Fibroblast of skin of right quadriceps (primary cell): ENCODE measurements at regions not wholly inside any gene's neighbourhood (a gene's known extent, or its start where the extent isn't known, plus 50 kb on each side); places are given as distances from the start of the nearest gene placed in this dataset.

Source experiments
- DNase-seq: peaks from one replicate; pipeline ENCODE4 v3.0.0-alpha.2; 2013

DNA sequence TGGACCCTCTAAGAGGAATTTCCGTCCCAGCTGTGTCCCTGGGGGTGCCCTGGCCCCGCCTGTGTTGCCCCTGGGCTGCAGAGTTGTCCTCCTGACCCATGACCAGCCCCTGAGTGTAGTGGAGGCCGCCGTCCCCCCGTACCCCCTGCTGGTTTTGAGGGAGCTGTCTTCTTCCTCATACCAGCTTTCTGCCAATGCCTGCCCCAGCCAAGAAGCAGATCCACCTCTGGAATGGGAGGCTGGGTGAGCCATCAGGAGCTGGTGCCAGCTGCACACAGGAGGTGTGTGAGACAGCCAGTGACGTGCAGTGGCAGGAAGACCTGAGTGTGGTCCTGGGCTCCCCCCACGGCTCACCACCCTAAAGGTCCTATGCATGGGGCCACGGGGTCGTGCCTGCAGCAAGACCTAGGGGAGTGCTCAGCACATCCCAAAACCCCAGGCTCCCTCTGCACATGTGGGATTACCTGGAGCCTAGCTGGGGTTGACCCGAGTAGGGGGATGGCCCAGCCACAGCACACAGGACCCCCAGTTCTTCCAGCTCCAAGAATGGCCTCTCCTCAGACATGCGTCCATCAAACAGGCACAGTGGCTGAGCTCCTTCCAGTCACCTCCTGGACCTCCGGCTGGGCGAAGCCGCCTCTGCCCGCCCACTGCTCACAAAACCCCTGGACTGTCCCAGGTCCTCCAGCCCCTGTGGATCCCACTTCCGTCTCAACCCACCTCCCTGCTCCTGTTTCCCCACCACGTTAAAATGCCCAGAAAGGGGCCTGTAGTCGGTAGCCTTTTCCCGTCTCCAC, 647.6 kb downstream of the BRD1 start:
- no peak for DNase-seq

DNA sequence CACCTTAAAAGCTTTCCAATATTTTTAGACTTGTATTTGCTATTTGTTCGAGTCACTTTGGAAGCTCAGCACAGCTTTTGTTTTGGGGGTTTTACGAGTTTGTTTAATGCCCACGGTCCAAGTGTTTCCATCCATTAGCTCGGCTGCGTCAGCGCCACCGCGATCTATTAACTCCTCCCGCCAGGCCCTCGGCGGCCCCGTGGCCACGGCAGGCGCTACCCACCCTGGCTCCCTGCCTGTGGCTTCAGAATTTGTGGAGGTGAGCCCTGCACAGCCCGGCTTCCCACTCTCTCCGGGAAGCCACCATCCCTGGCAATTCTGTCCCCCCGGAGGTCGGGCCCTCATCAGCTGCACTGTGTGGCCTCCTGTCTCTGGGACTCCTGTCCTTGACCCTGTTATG, 648.5 kb downstream of the BRD1 start:
- no peak for DNase-seq

DNA sequence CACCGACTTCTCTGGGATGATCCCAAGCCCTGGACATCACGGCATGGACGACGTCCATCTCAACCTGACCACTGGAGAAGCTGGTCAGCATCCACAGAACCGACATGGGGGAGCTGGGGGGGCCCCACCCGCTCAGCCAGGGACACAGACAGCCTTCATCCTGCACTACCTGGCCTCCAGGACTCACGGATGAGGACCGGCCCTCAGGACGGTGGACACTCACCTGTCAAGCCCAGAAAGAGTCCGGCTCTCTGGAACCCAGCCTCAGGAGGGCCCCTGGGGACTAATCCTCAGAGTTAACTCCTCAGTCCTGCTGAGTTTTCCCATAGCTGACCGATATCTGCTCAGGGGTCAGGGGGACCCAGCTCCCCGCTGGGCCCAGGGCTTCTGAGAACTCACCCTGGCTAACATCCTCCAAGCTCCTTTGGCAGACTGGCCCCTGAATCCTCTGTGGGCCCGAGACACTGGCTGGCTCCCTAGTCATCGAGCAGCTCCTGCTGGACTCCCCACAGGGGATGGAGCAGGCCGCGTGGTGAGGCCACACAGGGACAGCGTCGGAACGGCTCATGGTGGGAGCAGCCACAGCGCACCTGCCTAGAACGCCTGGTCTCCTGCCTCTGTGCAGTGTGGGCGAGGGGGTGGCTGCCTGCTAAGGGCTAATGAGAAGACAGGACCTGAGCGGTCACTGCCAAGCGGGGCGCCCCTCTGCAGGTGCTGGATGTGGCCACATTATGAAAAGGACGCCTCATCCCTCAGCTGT, 649.2 kb downstream of the BRD1 start:
- DNase-seq = no peak

DNA sequence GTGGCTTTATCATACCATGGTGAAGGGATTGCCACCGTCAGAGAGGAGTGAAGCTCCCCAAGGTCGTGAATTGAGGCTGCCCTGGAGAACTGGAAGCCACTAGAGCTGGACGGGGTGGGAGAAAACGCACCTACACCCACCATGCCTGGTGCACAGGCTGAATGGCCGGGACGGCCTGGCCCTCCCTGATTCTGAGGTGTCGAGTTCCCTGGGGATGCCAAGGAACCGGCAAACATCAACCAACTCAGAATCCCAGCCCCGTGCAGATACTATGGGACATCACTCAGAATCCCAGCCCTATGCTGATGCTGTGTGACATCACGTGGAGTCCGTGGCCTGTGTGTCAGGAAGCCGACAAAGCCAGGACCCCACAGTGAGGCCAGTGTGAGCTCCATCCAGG, 650.0 kb downstream of the BRD1 start:
- no peak for DNase-seq

DNA sequence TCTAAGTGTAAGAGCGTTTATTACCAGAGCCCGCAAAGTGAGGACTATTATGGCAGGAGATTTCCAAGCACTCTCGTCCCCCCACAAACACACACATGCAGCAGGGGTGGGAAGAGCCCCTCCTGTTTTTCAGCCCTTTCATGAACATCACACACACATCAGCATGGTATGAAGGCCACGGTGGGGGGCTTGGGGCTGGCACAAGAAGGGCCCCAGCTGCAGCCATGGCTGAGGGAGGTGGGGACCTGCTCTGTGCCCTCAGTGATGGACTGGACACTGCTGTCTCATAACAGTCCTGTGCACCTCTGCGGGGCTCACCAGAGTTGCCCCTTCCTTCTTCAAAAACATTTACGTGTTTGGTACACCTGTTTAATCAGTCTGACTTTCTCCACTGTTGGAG, 650.7 kb downstream of the BRD1 start:
- DNase-seq = no peak

DNA sequence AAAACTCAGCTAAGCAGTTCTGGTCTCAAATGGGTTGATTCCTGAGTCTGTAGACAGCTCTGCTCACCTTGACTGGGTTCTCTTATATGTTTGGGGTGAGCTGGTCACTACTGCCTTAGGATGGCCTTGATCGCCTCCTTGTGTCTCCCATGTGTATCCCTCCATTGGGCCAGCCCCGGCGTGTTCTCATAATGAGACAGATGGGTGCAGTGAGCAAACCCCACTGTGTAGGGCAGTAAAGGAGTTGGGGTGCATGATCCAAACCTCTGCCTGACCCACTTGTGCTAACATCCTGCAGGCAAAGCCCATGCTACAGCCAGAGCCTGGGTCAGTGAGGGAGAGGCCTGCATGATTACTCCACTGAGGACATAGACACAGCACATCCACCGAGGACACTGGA, 657.6 kb downstream of the BRD1 start:
- DNase-seq = no peak

DNA sequence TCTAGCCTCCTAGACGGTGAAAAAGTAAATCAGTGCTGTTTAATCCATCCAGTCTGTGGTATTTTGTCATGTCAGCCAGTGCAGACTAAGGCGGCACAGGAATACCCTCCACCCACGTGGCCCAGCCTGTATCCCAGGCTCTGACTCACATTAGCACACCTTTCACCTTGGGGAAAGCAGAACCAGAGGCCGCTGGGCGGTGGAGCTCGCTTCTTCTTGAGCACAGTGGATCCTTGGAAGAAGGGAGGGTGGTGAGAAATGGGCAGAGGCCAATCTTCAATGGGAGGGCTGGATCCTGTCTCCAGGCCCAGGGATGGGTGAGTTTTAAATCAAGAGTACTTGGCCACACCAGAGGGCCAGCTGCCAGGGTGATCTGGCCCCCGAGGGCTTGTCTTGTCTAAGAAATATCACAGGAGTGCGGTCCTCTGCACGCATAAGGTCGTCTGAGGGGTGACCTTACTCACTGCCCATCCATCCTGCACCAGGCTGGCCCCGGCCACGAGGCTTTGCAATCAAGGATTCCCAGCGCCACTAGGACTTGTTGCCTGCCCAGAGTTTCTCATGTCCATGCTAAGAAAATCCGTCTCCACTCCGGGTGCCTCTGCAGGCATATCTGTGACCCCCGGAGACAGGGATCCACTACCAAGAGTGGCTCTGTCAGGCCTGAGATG, 658.5 kb downstream of the BRD1 start:
- no peak for DNase-seq

DNA sequence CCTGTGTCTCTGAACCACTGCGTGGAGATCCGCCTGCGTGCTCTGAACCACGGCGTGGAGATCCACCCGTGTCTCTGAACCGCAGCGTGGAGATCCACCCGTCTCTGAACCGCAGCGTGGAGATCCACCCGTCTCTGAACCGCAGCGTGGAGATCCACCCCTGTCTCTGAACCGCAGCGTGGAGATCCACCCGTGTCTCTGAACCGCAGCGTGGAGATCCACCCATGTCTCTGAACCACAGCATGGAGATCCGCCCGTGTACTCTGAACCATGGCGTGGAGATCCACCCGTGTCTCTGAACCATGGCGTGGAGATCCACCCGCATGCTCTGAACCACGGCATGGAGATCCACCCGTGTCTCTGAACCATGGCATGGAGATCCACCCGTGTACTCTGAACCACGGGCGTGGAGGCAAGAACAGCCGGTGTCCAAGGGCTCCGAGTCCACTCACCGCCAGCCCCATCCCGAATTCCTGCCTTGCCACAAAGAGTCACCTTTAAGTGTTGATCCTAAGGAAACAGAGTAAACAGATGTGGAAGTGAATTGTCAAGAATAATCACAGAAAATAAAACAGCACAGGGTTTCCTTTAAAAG, 659.4 kb downstream of the BRD1 start:
- no peak for DNase-seq

DNA sequence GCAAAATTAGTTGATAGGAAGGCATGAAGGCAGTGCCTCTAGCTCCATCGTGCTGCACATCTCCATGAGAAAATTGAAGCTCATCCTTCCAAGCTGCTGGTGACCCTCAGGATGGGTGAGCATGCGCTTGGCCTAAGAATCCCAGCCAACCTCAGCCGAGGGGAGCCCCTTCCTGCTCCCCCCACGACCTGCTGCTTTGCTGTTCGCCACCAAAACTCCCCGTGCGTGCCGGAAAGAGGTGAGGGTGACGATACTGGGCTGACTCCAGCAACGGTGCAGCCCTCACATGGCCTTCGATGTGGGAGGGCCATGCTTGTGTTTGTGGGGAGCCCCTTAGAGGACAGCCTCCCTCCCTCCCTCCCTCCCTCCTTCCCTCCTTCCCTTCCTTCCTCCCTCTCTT, 660.9 kb downstream of the BRD1 start:
- no peak for DNase-seq

DNA sequence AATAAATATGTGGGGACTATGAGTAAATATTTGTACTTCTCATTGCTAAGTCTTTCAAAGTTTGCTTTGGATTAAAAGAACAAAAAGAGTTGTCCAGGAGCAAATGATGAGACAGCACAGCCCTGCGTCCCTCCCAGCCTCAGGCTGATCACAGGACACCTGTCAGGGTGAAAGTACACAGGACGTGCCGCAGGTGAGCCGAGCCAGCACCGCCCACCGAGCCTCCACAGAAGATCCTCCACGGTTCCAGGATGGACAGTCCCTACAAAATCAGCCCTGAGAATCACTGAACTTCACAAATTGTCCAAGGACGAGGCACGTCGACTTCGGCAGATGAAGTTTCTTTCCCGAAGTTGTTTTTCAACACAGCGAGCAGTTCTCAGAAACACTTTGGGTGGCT, 661.5 kb downstream of the BRD1 start:
- DNase-seq = no peak

DNA sequence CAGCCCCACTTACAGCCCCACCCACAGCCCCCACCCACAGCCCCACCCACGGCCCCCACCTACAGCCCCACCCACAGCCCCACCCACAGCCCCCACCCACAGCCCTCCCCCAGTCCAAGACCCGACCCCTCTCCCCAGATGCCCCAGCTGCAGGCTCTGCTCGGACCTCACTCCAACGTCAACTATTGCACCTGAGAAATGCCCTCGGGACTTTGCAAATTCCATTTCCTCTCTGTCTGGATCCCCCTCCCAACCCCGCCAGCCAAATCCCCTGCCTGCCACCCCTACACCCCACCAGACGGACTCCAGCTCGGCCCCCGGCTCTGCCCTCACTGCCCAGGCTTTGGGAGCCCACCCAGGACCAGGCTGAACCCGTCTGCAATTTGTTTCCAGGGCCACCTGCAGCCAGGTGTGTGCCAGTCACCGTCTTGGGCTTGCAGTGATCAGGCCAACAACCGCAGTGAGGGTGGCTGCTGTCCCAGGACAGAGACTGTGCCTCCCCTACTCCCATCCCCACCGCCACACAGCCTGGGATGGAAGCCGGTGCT, 662.8 kb downstream of the BRD1 start:
- no peak for DNase-seq

DNA sequence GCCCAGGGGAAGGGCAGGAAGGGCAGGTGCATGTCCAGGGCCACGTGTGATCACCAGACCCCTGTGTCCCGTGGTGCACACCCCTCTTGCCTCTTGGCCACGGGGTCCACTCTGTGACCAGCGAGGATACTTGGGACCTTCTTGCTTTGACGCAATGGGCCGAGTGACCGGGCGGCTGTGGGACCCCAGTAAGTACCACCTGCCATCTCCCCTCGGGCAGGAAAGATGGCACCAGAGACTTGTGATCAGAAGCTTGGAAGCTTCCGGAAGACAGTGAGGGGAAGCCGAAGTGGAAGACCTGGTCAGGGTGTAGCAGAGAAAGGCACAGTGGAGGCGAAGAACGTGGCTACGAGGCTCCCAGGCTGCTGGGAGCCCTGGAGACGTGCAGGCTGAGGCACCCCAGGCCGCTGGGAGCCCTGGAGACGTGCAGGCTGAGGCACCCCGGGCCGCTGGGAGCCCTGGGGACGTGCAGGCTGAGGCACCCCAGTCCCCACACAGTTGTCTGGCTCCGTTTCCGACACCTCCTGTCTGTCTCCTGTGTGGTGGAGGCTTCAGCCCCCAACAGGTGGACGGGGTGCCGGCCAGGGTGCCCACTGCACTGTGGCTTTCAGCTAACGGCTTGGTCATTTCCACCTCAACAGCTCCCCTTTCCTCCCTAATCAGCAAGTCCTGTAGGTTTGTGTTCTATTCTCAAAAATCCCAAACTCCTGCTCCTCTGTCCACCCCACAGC, 663.5 kb downstream of the BRD1 start:
- no peak for DNase-seq

DNA sequence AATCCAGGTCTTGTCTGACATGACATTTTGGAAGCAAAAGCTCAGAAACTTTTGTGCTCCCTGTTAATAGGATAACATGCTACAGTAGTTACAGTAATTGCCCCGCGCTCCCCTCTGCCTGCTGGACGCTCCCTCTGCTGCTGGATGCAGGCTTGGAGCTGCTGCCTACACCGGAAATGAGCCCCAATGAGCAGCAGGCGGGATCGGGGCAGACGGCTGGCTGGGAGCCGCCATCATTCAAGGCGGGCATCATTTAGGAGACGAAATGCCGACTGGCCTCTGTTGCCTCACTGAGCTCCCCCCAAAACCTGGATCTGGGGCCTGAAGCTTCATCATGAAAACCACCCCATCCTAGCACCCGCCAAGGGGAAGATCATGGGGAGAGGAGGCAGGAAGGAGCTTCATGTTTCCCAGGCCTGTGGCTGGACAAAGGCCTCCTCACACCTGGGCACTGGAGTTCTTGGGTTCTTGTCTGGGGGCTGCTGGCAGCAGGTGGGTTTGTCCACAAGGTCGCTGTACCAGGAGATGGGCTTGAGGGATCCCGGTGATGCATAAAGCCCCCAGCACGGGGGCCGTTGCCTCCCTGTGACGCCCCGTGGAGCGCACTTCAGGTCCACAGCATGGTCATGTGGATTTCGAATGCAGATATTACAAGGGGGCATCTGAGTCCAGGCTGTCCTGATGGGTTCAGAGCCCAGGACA, 664.3 kb downstream of the BRD1 start:
- DNase-seq = no peak

DNA sequence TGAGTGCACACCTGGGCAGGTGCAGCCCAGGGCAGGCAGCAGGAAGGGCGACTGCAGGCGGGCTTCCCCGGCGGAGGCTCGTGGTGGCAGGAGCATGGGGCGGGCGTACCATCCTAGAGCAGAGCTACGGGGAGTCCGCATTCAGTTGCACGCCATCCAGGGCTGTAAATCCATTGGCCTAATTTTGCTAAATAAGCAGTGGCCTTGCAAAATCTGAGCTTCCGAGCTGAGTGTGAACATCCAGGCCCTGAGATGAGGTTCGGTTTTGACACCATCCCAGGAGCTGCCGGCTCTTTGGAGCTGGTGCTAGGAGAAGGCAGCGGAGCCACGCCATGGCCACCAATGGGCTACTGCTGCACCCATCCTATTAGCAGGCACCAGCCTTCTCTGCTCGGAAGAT, 664.8 kb downstream of the BRD1 start:
- DNase-seq = no peak

DNA sequence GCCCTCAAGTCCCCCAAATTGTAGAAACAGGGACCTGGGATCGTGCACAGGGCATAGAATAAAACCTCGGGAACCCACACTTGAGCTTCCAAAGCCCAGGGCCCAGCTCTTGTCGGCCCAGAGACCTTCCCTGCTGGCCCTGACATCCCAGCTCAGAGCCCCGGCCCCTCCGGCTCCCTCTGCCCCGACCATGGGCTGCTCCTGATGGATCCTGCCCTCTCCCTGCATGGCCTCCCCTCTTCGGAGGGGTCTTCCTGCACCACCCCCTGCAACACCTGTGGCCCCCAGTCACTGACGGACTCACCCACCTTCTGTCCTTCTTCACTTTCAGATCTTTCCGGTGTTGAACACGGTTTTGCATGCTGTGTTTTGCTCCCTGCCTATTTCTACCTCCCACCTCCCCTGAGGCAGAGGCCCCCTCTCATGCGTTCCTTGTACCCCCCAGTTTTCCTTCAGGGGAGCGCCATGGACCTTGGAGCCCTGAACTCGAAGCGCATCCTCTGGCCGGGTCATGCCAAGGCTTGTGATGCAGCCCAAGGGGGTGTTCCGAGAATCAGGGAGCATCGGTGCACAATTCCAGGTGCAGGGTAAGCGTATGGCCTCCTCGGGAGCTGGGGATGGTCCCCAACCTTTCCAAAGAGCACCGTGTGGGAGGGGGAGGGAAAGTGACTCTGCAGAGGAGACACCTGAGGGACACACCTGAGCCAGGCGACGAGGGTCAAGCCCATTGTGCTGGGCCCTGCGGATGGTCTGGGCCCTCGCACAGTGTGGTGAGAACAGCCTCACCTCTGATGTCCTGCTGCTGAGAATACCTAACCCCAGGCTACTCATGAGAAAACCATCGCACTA, 666.4 kb downstream of the BRD1 start:
- no peak for DNase-seq

DNA sequence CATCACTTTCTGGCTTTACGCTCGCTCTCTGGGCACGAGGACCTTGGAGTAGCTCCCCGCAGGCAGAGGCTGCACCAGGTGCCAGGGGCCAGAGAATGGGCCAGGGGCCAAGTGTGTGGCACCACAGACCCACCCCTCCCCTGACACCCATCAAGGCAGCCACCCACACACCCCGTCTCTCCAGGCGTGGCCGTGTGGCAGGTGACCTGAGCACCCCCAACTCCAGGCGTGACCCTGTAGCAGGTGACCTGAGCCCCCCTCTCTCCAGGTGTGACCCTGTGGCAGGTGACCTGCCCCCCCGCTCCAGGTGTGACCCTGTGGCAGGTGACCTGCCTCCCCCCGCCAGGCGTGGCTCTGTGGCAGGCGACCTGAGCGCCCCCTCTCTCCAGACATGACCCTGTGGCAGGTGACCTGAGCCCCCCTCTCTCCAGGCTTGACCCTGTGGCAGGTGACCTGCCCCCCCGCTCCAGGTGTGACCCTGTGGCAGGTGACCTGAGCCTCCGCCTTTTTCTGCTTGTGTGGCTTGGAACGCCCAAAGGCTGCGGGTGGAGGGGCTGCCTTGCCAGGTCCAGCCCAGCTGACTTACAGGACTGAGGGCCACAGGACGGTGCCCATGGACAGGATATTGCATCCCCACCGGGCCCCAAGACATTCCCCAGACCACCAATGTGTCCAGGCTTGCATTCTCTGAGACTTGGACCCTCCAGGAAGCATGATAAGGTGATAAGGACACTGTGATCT, 667.2 kb downstream of the BRD1 start:
- DNase-seq = no peak

DNA sequence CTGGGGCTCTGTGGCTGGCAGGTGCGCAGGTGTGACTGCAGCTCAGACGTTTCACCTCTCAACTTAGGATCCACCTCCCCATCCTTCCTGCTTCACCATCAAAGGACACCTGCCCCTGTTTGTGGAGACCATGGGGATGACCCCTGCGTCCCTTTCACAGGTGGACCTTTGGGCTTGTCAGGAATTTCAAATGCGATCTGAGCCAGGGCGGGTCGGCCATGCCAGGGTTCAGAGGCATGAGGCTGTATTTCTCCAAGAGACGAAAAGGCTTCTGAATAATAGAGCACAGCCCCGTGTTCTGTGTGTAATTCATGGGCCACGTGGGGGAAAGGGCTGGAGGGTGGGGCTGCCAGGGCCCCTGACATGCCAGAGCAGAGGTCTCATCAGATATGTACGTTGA, 668.0 kb downstream of the BRD1 start:
- no peak for DNase-seq

DNA sequence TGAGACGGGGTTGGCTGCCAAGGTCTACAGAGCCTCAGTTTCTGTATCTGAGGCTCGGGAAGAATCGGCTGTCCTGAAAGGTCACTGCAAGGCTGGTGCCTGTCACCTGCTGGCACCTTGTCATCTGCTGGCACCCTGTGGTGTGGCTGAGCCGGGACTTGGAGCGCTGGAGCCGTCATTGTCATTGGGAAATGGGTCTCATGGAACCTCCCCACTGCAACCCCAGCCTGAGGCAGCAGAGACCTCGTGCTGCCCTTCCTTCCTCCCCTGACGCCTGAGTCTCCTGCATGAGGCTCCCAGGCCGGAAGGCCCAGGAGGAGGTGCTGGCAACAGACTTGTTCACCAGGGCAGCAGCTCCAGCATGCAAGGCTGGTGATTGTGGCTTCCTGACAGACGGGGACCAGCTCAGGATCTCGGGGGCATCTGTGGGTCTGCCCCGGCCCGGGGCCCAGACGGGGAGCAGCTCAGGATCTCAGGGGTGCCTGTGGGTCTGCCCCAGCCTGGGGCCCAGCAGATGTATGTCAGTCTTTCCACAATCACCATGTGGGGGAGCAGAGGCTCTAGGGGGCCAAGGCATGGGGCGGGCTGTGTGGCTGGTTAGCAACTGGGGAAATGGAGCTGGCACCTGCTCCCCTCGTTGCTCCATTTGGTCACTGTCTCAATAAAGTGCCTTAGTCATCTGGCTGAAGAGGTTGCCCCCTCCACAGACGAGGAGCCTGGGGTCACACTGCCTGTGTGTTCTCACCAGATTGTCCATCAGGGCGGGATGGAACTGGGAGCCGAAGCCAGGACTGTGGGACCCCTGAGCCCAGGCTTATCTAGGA, 668.7 kb downstream of the BRD1 start:
- DNase-seq = no peak
